H9 (cell line): ENCODE measurements at regions not wholly inside any gene's neighbourhood (a gene's known extent, or its start where the extent isn't known, plus 50 kb on each side); places are given as distances from the start of the nearest gene placed in this dataset.

Experiments used
- DNase-seq: peaks from one replicate; pipeline ENCODE4 v3.0.0-alpha.2; 2017
- H2AFZ ChIP-seq: one replicate; pipeline ENCODE4 v1.6.1; 2013; ENCODE audit warnings: mild to moderate bottlenecking, low read length, control low read depth, moderate library complexity
- H2AK5ac ChIP-seq: 2 replicates; pipeline ENCODE4 v1.6.1; 2013; ENCODE audit warnings: low read length, control low read depth, mixed read lengths; ENCODE audit not compliant: insufficient read length
- H2BK120ac ChIP-seq: one replicate; pipeline ENCODE4 v1.6.1; 2013; ENCODE audit warnings: low read depth, mild to moderate bottlenecking, low read length, control low read depth, inconsistent platforms; ENCODE audit not compliant: poor library complexity, severe bottlenecking
- H2BK12ac ChIP-seq: 2 replicates; pipeline ENCODE4 v1.6.1; 2013; ENCODE audit warnings: low read length, control low read depth, mixed read lengths, low read depth; ENCODE audit not compliant: insufficient read length
- H2BK15ac ChIP-seq: 2 replicates; pipeline ENCODE4 v1.6.1; 2013; ENCODE audit warnings: low read depth, low read length, control low read depth
- H2BK20ac ChIP-seq: one replicate; pipeline ENCODE4 v1.6.1; 2013; ENCODE audit warnings: low read depth, mild to moderate bottlenecking, low read length, control low read depth, inconsistent platforms; ENCODE audit not compliant: poor library complexity, severe bottlenecking
- H2BK5ac ChIP-seq: 2 replicates; pipeline ENCODE4 v1.6.1; 2013; ENCODE audit warnings: low read length, control low read depth, mixed read lengths; ENCODE audit not compliant: insufficient read length
- H3K14ac ChIP-seq: 2 replicates; pipeline ENCODE4 v1.6.1; 2013; ENCODE audit warnings: low read length, control low read depth; ENCODE audit not compliant: insufficient read depth
- H3K18ac ChIP-seq: 2 replicates; pipeline ENCODE4 v1.6.1; 2013; ENCODE audit warnings: low read depth, mild to moderate bottlenecking, mixed read lengths, low read length, control low read depth; ENCODE audit not compliant: insufficient read length
- H3K23ac ChIP-seq: 2 replicates; pipeline ENCODE4 v1.6.1; 2013; ENCODE audit warnings: low read length, control low read depth, mixed read lengths, low read depth; ENCODE audit not compliant: insufficient read length
- H3K23me2 ChIP-seq: 2 replicates; pipeline ENCODE4 v1.6.1; 2013; ENCODE audit warnings: low read depth, mild to moderate bottlenecking, mixed read lengths, low read length, control low read depth; ENCODE audit not compliant: insufficient read length, poor library complexity, severe bottlenecking
- H3K27ac ChIP-seq: 2 replicates; pipeline ENCODE4 v1.5.1; 2013; ENCODE audit warnings: low read length, control low read depth, mixed read lengths, low read depth; ENCODE audit not compliant: insufficient read length
- H3K27me3 ChIP-seq: 2 replicates; pipeline ENCODE4 v1.6.1; 2013; ENCODE audit warnings: low read length, control low read depth, inconsistent platforms; ENCODE audit not compliant: insufficient read depth
- H3K4ac ChIP-seq: 2 replicates; pipeline ENCODE4 v1.6.1; 2013; ENCODE audit warnings: low read depth, mild to moderate bottlenecking, control low read depth, inconsistent platforms, low read length, moderate library complexity
- H3K4me1 ChIP-seq: 2 replicates; pipeline ENCODE4 v1.6.1; 2013; ENCODE audit warnings: low read length, control low read depth, inconsistent platforms; ENCODE audit not compliant: insufficient read depth
- H3K4me2 ChIP-seq: 2 replicates; pipeline ENCODE4 v1.6.1; 2013; ENCODE audit warnings: low read length, control low read depth, mixed read lengths; ENCODE audit not compliant: insufficient read length, insufficient read depth
- H3K56ac ChIP-seq: 2 replicates; pipeline ENCODE4 v1.6.1; 2013; ENCODE audit warnings: low read depth, mild to moderate bottlenecking, mixed read lengths, low read length, control low read depth; ENCODE audit not compliant: insufficient read length
- H3K79me1 ChIP-seq: 2 replicates; pipeline ENCODE4 v1.6.1; 2013; ENCODE audit warnings: low read depth, mild to moderate bottlenecking, moderate library complexity, low read length, control low read depth, inconsistent platforms; ENCODE audit not compliant: insufficient read depth, poor library complexity, severe bottlenecking
- H3K79me2 ChIP-seq: 2 replicates; pipeline ENCODE4 v1.6.1; 2013; ENCODE audit warnings: low read length, control low read depth, inconsistent platforms; ENCODE audit not compliant: insufficient read depth
- H3K9ac ChIP-seq: 2 replicates; pipeline ENCODE4 v1.6.1; 2013; ENCODE audit warnings: low read length, control low read depth, mixed read lengths; ENCODE audit not compliant: insufficient read length; ENCODE audit errors: extremely low read depth
- H3K9me3 ChIP-seq: one replicate; pipeline ENCODE4 v1.6.1; 2013; ENCODE audit warnings: low read depth, low read length, inconsistent platforms; ENCODE audit not compliant: control insufficient read depth
- H3T11ph ChIP-seq: one replicate; pipeline ENCODE4 v1.6.1; 2013; ENCODE audit warnings: mild to moderate bottlenecking, low read length, control low read depth, inconsistent platforms
- H4K20me1 ChIP-seq: one replicate; pipeline ENCODE4 v1.6.1; 2013; ENCODE audit not compliant: control insufficient read depth, insufficient read length, insufficient read depth
- H4K5ac ChIP-seq: 2 replicates; pipeline ENCODE4 v1.6.1; 2013; ENCODE audit warnings: low read depth, mild to moderate bottlenecking, mixed read lengths, low read length, control low read depth; ENCODE audit not compliant: insufficient read length
- H4K8ac ChIP-seq: replicated peaks from 2 replicates; pipeline ENCODE4 v1.6.1; 2013; ENCODE audit warnings: low read length, control low read depth, mixed read lengths, low read depth; ENCODE audit not compliant: insufficient read length
- H4K91ac ChIP-seq: 2 replicates; pipeline ENCODE4 v1.6.1; 2013; ENCODE audit warnings: low read depth, mild to moderate bottlenecking, moderate library complexity, mixed read lengths, low read length, control low read depth; ENCODE audit not compliant: insufficient read length
- H3K27ac Mint-ChIP-seq, 3 experiments: 2 replicates in 2 of 3; 3 replicates in 1 of 3; pipeline ENCODE4 v1.8.0; 2020 to 2021; ENCODE audit warnings: mixed read lengths in 3 of 3, mild to moderate bottlenecking in 1 of 3, moderate library complexity in 1 of 3
- H3K27me3 Mint-ChIP-seq: 2 replicates; pipeline ENCODE4 v1.8.0; 2021; ENCODE audit warnings: low read depth, mild to moderate bottlenecking, moderate library complexity, mixed read lengths
- H3K36me3 Mint-ChIP-seq, 3 experiments: 2 replicates in 2 of 3; 3 replicates in 1 of 3; pipeline ENCODE4 v1.8.0; 2020 to 2021; ENCODE audit warnings: low read depth in 3 of 3, mixed read lengths in 3 of 3; ENCODE audit not compliant: insufficient read depth in 1 of 3
- H3K4me1 Mint-ChIP-seq, 2 experiments: 2 replicates each; pipeline ENCODE4 v1.8.0; 2020; ENCODE audit warnings: mixed read lengths in 2 of 2
- H3K4me3 Mint-ChIP-seq, 2 experiments: 2 replicates in 1 of 2; 3 replicates in 1 of 2; pipeline ENCODE4 v1.8.0; 2020 to 2021; ENCODE audit warnings: mild to moderate bottlenecking in 2 of 2, mixed read lengths in 2 of 2, moderate library complexity in 1 of 2
- H3K9me3 Mint-ChIP-seq, 2 experiments: 2 replicates in 1 of 2; 3 replicates in 1 of 2; pipeline ENCODE4 v1.8.0; 2020; ENCODE audit warnings: mild to moderate bottlenecking in 2 of 2, mixed read lengths in 2 of 2, moderate library complexity in 1 of 2
- CTCF ChIP-seq: fragments of 200-600 bp; sonication (generic); conservative IDR thresholded peaks from 3 replicates; pipeline ENCODE4 v1.8.0; 2021; ENCODE audit warnings: antibody characterized with exemption, mild to moderate bottlenecking
- WGBS: extraction: QIAGEN DNeasy Blood & Tissue Kit; methylation state at CpG from one replicate; pipeline ENCODE4 v1.1.7; 2013; ENCODE audit warnings: missing lambda C conversion rate, low lambda C conversion rate, mixed read lengths; ENCODE audit not compliant: insufficient read length; ENCODE audit errors: extremely low coverage; 5-methylcytosine and 5-hydroxymethylcytosine counted together

GRCh38 chr11:23233075-23233474, 372.8 kb upstream of the CCDC179 start:
- H4K8ac ChIP-seq, result no peak overlapping the region
- H2AFZ ChIP-seq, result no peak overlapping the region
- no peak overlapping the region for H4K5ac ChIP-seq
- no peak overlapping the region for H2BK5ac ChIP-seq
- no peak overlapping the region for H3K27ac Mint-ChIP-seq
- H3K23ac ChIP-seq, result no peak overlapping the region
- H3K79me2 ChIP-seq, result no peaks in the 10 kb centered on the region
- no peak overlapping the region for H3K4me2 ChIP-seq
- H2BK15ac ChIP-seq, result no peak overlapping the region
- TF ChIP-seq CTCF, result no peak
- H3K27me3 ChIP-seq, result no peaks in the 10 kb centered on the region
- H3K27me3 Mint-ChIP-seq, result no peaks in the 10 kb centered on the region
- H3K9ac ChIP-seq, result no peak overlapping the region
- no peaks in the 10 kb centered on the region for H4K20me1 ChIP-seq
- no peak overlapping the region for H2BK12ac ChIP-seq
- no peaks in the 10 kb centered on the region for H3K4me1 ChIP-seq
- H3K79me1 ChIP-seq, result no peaks in the 10 kb centered on the region
- no peak overlapping the region for H3K27ac ChIP-seq
- no peak overlapping the region for H3K56ac ChIP-seq
- no peak overlapping the region for H3K4me3 Mint-ChIP-seq
- H4K91ac ChIP-seq, result no peak overlapping the region
- no peak overlapping the region for H3K4ac ChIP-seq
- no peak overlapping the region for H3K14ac ChIP-seq
- peaks cover 3 to 9% of the 10 kb centered on the region in 2 experiments; a peak in 3 of 4 replicates for H3K4me1 Mint-ChIP-seq
- no peak overlapping the region for H3K18ac ChIP-seq
- no peak overlapping the region for H3T11ph ChIP-seq
- H2BK20ac ChIP-seq, result no peak overlapping the region
- no peak for DNase-seq
- H3K23me2 ChIP-seq, result no peaks in the 10 kb centered on the region
- no peak overlapping the region for H2AK5ac ChIP-seq
- no peaks in the 10 kb centered on the region for H3K36me3 Mint-ChIP-seq
- H3K9me3 ChIP-seq, result no peaks in the 10 kb centered on the region
- WGBS, result no CpG with 5 or more reads among the region's 3 CpGs
- no peak overlapping the region for H2BK120ac ChIP-seq
- no peaks in the 10 kb centered on the region for H3K9me3 Mint-ChIP-seq
